Fibroblast of villous mesenchyme (primary cell): ENCODE measurements at regions not wholly inside any gene's neighbourhood (a gene's known extent, or its start where the extent isn't known, plus 50 kb on each side); places are given as distances from the start of the nearest gene placed in this dataset.

ENCODE experiments used
- DNase-seq: peaks from one replicate; pipeline ENCODE4 v3.0.0-alpha.2; 2010; ENCODE audit warnings: low read depth
- H3K4me3 ChIP-seq: 2 replicates; pipeline ENCODE4 v1.5.1; 2011; ENCODE audit warnings: low read depth, mild to moderate bottlenecking, low read length
- TF ChIP-seq, protein P1 (sequence below): IDR thresholded peaks from 2 replicates; pipeline ENCODE4 v1.5.1; 2012; ENCODE audit warnings: low read depth, mild to moderate bottlenecking, low read length; ENCODE audit not compliant: insufficient read depth

GRCh38 chr13:50202485-50202884 is 187.2 kb downstream of the KCNRG start:
- TF ChIP-seq, protein P1, sequence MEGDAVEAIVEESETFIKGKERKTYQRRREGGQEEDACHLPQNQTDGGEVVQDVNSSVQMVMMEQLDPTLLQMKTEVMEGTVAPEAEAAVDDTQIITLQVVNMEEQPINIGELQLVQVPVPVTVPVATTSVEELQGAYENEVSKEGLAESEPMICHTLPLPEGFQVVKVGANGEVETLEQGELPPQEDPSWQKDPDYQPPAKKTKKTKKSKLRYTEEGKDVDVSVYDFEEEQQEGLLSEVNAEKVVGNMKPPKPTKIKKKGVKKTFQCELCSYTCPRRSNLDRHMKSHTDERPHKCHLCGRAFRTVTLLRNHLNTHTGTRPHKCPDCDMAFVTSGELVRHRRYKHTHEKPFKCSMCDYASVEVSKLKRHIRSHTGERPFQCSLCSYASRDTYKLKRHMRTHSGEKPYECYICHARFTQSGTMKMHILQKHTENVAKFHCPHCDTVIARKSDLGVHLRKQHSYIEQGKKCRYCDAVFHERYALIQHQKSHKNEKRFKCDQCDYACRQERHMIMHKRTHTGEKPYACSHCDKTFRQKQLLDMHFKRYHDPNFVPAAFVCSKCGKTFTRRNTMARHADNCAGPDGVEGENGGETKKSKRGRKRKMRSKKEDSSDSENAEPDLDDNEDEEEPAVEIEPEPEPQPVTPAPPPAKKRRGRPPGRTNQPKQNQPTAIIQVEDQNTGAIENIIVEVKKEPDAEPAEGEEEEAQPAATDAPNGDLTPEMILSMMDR, result no peak
- no peak overlapping the region for H3K4me3 ChIP-seq
- no peak for DNase-seq

- TF ChIP-seq, protein P1, result no peak
- DNase-seq, result no peak
These were observed 188.2 kb downstream of the KCNRG start for GRCh38 chr13:50203256-50203941.

GRCh38 chr13:50205581-50205980 is 190.3 kb downstream of the KCNRG start:
- DNase-seq, result no peak
- TF ChIP-seq, protein P1, result no peak
- H3K4me3 ChIP-seq, result no peak overlapping the region

More at GRCh38 chr13:50203256-50203941, 188.2 kb downstream of the KCNRG start:
- no peak overlapping the region for H3K4me3 ChIP-seq

DNA sequence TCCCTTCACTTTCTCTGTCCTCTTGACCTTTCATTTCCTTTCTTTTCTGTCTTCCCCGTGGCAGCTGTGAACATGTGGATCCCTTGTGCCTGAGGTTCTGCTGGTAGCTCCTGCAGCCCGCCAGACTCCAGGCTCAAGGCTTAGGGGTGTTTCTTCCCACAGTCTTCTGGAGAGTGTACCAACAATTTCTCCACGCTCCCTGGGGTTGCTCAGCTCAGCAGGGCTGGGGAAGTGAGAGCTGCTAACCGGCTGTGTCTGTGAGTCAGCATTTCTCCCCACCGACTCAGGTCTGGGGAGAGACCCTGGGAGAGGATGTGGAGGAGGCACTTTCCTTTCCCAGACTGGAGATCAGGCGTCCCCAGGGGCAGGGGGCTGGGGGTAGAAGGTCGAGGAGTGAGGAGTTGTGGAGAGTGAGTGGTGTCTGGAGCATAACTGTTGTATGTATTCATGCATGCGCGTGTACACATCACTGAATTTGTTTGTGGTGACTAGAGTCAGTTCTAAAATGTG is 193.6 kb downstream of the KCNRG start:
- peak overlapping the region; percentile 4 for H3K4me3 ChIP-seq
- TF ChIP-seq, protein P1, result no peak
- DNase-seq, result peak; percentile 87

GRCh38 chr13:50209631-50210030 is 194.4 kb downstream of the KCNRG start:
- TF ChIP-seq, protein P1, result no peak
- no peak overlapping the region for H3K4me3 ChIP-seq
- DNase-seq, result no peak

DNA sequence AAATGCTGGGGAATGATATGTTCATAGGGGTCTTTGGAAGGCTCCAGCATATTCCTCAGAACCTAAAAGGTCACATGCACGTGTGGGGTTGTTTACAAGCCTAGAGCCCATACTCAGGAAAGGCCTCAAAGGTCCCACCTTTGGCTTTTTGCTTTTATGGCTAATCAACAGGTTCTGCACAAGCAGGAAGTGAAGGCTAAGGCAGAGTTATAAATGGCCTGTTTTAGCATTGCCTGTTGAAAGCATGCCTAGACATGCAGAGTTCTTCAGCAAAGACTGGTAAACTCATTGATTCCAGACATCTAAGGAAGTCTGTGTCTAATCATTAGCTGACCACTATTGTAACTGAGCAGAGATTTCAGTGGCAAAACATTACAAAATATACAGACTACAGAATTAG is 198.3 kb downstream of the KCNRG start:
- DNase-seq, result no peak
- TF ChIP-seq, protein P1, result no peak
- H3K4me3 ChIP-seq, result no peak overlapping the region

DNA sequence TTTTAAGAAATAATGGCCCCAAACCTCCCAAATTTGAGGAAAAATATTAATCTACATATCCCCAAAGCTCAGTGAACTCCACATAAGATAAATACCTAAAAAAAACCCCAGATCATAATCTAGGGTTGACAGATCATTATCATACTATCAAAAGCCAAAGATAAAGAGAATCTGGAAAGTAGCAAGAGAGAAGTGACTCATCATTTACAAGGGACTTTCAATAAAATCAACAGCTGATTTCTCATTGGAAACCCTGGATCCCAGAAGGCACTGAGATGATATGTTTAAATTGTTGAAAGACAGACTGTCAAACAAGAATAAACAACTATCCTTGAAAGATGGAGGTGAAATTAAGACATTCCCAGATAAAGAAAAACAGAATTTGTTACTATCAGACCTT is 199.3 kb downstream of the KCNRG start:
- TF ChIP-seq, protein P1, result no peak
- no peak for DNase-seq
- H3K4me3 ChIP-seq, result no peak overlapping the region
